Right ventricle myocardium superior (tissue), 1 donor: ENCODE measurements at regions not wholly inside any gene's neighbourhood (a gene's known extent, or its start where the extent isn't known, plus 50 kb on each side); places are given as distances from the start of the nearest gene placed in this dataset.

Experiments used
- ATAC-seq: fragments of 200-7000 bp; cut with Tn5 transposase; one replicate; pipeline ENCODE4 v1.9.1; 2020; ENCODE audit warnings: mild to moderate bottlenecking; ENCODE audit not compliant: poor library complexity
- DNase-seq: peaks from one replicate; pipeline ENCODE4 v3.0.0-alpha.2; 2020
- intact Hi-C: fragments of 100-400 bp; cut with DNase I; formaldehyde crosslinking; loops from one replicate; pipeline ENCODE4 v1.11.2; 2022
- donor health status: DM: no; HTN: yes; CAD: no; lungs with severe emphysema.

DNA sequence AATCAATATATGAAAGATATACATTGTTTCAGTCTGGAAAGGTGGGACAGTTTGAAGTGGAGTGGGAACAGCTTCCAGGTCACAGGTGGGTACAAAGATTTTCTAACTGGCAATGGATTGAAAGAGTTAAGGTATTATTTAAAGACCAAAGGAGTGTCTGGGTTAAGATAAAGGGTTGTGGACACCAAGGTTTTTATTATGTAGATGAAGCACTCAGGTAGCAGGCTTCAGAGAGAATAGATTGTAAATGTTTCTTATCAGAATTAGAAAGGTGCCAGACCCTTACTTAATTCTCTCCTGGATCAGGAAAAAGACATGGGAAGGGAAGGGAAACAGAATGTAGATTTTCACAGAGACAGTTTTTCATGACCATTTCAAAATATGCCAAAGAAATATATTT, 1174.8 kb downstream of the MAT2B start:
- no peak for ATAC-seq
- intact Hi-C loops: no loop called here
- DNase-seq: no peak

DNA sequence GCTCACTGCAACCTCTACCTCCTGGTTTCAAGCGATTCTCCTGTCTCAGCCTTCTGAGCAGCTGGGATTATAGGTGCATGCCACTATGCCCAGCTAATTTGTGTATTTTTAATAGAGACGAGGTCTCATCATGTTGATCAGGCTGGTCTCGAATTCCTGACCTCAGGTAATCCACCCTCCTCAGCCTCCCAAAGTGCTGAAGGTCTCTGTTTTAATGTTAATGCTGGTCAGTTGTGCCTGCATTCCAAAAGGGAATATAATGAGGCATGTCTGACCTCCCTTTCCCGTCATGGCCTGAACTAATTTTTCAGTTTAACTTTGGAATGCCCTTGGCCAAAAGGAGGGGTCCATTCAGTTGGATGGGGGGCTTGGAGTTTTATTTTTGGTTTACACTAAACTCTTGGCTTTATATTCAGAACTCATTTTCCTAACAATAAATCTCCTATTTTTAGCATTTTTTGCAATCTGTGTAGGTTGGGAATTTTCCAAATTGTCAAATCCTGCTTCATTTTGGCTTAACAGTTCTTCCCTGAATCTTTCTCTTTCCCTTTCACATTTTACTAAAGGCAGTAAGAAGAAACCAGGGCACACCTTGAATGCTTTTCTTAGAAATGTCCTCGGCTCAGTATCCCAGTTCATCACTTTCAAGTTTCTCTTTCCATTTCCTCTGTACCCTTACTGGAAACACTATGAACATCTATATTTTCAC, 1175.5 kb downstream of the MAT2B start:
- DNase-seq (no peak), ATAC-seq (no peak)
- intact Hi-C loops: no loop called here

GRCh38 chr5:164687391-164687790, 1182.0 kb downstream of the MAT2B start:
- intact Hi-C loops: no loop called here
- DNase-seq (no peak), ATAC-seq (no peak)

- DNase-seq: no peak
- intact Hi-C loops: no loop called here
- no peak for ATAC-seq
Observed at GRCh38 chr5:164688437-164688836, 1183.0 kb downstream of the MAT2B start.

DNA sequence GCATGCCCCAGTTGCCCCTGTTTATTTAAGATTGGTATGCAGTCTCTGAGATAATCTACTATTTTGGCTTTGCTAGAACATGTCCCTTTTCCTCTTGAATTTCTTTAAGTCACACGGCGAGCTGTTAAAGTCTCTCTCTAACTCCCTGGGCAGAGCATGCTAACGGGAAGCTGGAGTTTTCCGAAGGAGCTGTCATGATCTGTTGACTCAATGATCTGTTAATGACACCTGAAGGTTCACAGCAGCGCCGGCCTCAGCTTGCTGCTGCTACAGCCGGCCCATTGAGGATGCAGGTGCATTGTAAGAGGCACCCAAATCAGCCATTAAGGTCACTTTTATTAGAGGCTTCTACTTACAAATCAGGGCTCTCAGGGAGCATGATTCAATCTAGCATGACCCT, 1203.4 kb downstream of the MAT2B start:
- ATAC-seq: no peak
- no peak for DNase-seq
- intact Hi-C loops: no loop called here

DNA sequence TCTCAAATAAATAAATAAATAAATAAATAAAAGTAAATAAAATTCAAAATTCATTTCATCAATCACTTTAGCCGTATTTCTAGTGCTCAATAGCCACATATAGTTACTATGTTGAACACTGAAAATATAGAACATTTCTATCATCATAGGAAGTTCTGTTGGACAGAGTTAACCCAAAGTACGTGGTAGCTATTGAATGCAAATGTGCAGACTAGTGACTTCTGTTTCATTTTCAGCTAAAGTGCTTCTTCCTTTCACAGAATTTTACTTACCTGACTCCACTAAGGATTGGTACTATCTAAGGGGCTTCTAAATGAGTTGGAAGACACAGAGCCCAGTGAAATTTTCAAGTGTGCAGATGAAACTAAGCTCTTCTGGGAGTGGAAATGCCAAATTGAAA, 1208.3 kb downstream of the MAT2B start:
- intact Hi-C loops: no loop called here
- ATAC-seq: no peak

DNA sequence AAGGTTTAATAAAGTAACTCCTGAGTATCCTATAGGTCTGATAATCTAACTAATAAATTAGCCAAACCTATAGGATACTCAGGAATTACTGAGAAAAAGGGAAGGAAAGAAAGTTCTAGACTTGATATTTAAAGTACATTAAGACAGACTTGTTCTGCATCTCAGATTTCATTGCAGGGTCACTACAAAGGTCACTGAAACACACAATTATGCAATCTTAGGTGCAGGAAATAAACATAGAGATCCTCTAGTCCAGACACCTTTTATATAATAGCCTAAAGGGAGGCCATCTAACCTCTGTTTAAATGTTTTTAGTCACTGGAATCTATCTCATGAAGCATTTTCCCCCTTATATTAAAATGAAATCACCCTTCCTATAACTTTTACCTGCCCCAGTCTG, 1215.7 kb downstream of the MAT2B start:
- intact Hi-C loops: no loop called here
- DNase-seq (no peak), ATAC-seq (no peak)

More for the DNA sequence above, 1208.3 kb downstream of the MAT2B start:
- DNase-seq: no peak

DNA sequence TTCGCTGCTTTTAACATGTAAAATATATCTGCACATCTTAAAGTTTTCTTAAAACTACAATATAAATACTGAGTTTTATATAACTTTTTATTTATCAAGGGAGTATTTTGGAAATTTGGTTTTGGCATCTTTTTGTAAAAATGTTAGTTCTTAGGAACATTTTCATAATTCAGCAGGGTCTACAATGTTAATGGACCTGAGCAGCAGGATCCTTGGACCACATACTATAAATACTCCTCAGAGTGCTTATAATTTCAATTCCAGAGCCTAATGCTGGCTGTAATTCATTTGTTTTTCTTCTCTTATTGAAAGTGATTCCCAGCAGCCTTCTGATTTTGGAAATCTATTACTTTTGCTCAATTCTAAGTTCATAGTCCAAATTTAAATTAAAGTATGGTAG, 1216.2 kb downstream of the MAT2B start:
- ATAC-seq: no peak

GRCh38 chr5:164722702-164723101, 1217.3 kb downstream of the MAT2B start:
- no peak for ATAC-seq
- no peak for DNase-seq
- intact Hi-C loops: no loop called here

More for the DNA sequence above, 1216.2 kb downstream of the MAT2B start:
- intact Hi-C loops: no loop called here
- no peak for DNase-seq

GRCh38 chr5:164727012-164727411, 1221.6 kb downstream of the MAT2B start:
- ATAC-seq (no peak), DNase-seq (no peak)
- intact Hi-C loops: no loop called here

GRCh38 chr5:164728733-164729132, 1223.3 kb downstream of the MAT2B start:
- DNase-seq: no peak
- ATAC-seq: no peak
- intact Hi-C loops: no loop called here

DNA sequence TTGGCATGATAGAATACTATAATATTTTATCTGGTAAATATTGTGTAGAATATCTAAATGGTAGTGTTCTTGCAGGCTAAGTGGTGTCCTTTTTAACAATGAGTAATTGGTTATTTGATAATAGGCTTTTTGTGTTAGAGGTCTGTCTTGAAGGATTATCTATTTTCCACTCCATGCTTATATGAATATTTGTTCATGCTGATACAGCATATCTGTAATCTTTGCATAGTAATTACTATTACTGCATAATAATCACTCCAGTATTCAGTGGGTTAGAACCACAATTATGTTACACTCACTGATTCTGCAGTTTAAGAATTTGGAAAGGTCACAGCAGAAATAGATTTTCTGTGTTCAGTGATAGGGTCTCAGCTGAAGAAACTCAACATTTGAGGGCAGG, 1229.9 kb downstream of the MAT2B start:
- DNase-seq (no peak), ATAC-seq (no peak)
- intact Hi-C loops: no loop called here

GRCh38 chr5:164741376-164741775, 1236.0 kb downstream of the MAT2B start:
- DNase-seq (no peak), ATAC-seq (no peak)
- intact Hi-C loops: no loop called here

DNA sequence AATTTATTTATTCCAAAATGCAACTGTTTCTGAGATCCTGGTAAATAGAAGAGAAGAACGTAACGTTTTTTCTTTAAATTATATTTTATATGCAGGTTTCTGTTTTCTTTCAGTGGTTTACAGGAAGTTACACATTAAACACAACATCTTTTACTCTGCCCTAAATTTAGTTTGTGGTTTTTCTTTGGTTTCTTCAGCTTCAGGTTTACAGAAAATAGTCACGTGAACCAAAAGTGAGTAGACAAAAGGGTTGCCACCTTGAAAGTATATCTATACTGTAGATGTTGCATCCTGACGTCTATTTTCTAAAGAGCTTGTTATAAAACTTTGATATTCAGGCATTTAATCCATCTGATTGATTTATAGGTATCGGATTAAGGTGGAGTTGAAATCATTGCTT, 1236.6 kb downstream of the MAT2B start:
- intact Hi-C loops: no loop called here
- no peak for DNase-seq
- no peak for ATAC-seq

DNA sequence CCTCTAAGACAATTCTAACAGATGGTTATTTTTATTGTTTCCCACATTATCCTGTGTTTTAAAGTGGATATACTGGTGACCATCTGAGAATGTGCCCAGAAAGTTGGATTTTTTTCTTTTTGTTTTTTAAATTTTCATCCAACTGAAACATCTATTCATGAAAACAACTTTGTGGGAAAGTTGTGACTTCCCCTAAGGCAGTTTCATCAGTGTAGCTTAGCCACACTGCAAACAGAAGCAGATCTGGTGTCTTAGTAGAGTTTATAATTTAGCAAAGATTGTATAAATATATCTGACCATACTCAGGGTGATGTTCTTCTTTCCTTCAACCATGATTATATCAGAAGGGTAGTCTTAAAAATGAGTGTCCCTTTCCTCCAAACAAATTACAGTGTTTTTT, 1241.3 kb downstream of the MAT2B start:
- intact Hi-C loops: no loop called here
- DNase-seq (no peak), ATAC-seq (no peak)

DNA sequence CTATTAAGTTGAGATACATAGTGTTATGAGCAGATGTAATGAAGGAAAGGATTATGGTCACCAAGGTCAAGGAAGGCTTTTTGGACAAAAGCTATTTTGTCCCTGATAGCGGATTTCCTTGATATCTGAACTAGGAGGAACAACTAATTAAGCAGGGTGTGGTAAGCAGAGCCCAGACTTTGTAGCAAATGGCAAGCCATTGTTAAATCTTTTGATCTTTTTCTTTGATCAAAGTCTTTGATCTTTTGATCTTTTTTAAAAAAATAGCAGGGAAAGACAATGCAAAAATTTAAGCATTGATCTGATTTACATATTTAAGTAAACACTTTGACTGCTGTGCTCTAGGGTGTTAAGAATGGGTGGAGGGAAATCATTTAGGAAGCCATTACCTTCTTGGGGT, 1242.0 kb downstream of the MAT2B start:
- ATAC-seq: no peak
- intact Hi-C loops: no loop called here

DNA sequence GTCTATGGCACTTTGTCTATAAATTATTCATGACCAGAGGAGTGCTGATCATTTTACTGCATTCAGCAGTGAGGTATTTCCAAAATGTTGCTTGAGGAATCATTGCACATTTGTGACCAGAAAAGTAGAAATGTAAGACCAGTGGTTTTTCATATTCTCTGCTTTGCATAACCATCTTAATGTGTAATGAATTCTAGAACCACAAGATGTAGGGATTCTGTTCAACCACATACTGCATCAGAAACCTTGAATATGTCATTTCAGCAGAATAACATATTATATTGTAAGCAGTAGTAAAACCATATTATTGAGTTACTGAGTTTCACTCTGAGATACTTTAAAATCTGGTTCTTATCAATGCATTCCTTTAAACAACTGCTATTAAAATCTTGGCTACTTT, 1243.4 kb downstream of the MAT2B start:
- DNase-seq (no peak), ATAC-seq (no peak)
- intact Hi-C loops: no loop called here

More for the DNA sequence above, 1242.0 kb downstream of the MAT2B start:
- no peak for DNase-seq

DNA sequence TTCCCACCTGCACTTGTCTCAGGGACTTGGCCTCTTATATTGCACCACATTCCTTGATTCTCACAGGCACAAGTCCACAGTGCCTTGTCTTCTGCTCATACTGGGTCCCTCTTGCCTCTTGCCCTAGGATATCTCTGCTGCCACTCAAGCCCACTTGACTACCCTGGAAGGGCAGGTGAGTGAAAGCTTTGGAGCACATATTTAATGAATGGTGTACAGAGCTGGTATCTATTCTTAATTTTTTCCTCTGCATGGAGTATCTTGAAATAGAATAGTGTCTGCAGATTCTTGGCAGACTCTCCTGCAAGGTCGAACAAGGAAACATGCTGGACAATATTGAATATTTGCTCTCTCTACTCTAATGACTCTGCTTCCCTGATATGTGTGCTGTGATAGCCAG, 1248.0 kb downstream of the MAT2B start:
- ATAC-seq (no peak), DNase-seq (no peak)
- intact Hi-C loops: no loop called here

DNA sequence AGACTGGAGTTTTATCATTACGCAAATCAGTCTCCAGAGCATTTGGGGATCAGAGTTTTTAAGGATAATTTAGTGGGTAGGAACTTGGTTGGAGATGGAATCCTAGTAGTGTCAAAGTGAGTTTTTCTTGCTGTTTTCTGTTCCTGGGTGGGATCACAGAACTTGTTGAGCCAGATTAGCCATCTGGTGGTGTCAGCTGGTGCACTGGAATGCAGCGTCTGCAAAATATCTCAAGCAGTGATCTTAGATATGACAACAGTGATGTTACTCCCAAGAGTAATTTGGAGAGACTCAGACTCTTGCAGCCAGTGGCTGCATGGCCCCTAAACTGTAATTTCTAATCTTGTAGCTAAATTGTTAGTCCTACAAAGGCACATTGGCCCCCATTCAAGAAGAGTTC, 1257.8 kb downstream of the MAT2B start:
- intact Hi-C loops: no loop called here
- no peak for DNase-seq

GRCh38 chr5:164772122-164772521, 1266.7 kb downstream of the MAT2B start:
- ATAC-seq (no peak), DNase-seq (no peak)
- intact Hi-C loops: no loop called here

More for the DNA sequence above, 1257.8 kb downstream of the MAT2B start:
- ATAC-seq: no peak

GRCh38 chr5:164784230-164784629, 1278.8 kb downstream of the MAT2B start:
- ATAC-seq (no peak), DNase-seq (no peak)
- intact Hi-C loops: no loop called here
